GM18867 (cell line): ENCODE measurements at regions not wholly inside any gene's neighbourhood (a gene's known extent, or its start where the extent isn't known, plus 50 kb on each side); places are given as distances from the start of the nearest gene placed in this dataset.
A peak's percentile ranks its signal among the peaks of the same experiment; 100 is the strongest.
"Not testable (repeated sequence)": the region's sequence is repeated elsewhere in the genome, so short reads cannot be mapped to it uniquely, and the experiment has no call there.

Source experiments
- ATAC-seq: cut with Tn5 transposase; IDR thresholded peaks from one replicate; pipeline ENCODE4 v1.9.1; 2021; ENCODE audit warnings: mild to moderate bottlenecking, moderate library complexity; ENCODE audit not compliant: unreplicated experiment

- no peak for ATAC-seq
These were observed 167.8 kb downstream of the PMAIP1 start for GRCh38 chr18:60067426-60068210.

GRCh38 chr18:60066219-60066975 lies 166.6 kb downstream of the PMAIP1 start:
- no peak for ATAC-seq

GRCh38 chr18:60064271-60064670 lies 164.5 kb downstream of the PMAIP1 start:
- ATAC-seq, result no peak

- not testable (repeated sequence) for ATAC-seq
These were observed 163.0 kb downstream of the PMAIP1 start for GRCh38 chr18:60062831-60063230.

- ATAC-seq, result no peak
These were observed 162.6 kb downstream of the PMAIP1 start for GRCh38 chr18:60062396-60062795.

- no peak for ATAC-seq
These were observed 160.8 kb downstream of the PMAIP1 start for GRCh38 chr18:60060578-60060977.

GRCh38 chr18:60060026-60060425 lies 160.2 kb downstream of the PMAIP1 start:
- no peak for ATAC-seq

GRCh38 chr18:60059216-60059615 lies 159.4 kb downstream of the PMAIP1 start:
- no peak for ATAC-seq

GRCh38 chr18:60053747-60054304 lies 154.0 kb downstream of the PMAIP1 start:
- peak; percentile 66 for ATAC-seq

GRCh38 chr18:60050821-60051220 lies 151.0 kb downstream of the PMAIP1 start:
- ATAC-seq, result peak; percentile 39

- ATAC-seq, result no peak
These were observed 149.4 kb downstream of the PMAIP1 start for GRCh38 chr18:60049172-60049571.

GRCh38 chr18:60047556-60047955 lies 147.8 kb downstream of the PMAIP1 start:
- no peak for ATAC-seq

- ATAC-seq, result no peak
These were observed 144.7 kb downstream of the PMAIP1 start for GRCh38 chr18:60044290-60045006.

GRCh38 chr18:60040971-60041370 lies 141.2 kb downstream of the PMAIP1 start:
- ATAC-seq, result no peak

GRCh38 chr18:60038731-60039130 lies 138.9 kb downstream of the PMAIP1 start:
- no peak for ATAC-seq

GRCh38 chr18:60027397-60027796 lies 127.6 kb downstream of the PMAIP1 start:
- ATAC-seq, result no peak

- no peak for ATAC-seq
These were observed 125.1 kb downstream of the PMAIP1 start for GRCh38 chr18:60024857-60025256.

GRCh38 chr18:60024345-60024744 lies 124.5 kb downstream of the PMAIP1 start:
- no peak for ATAC-seq

- peak; percentile 82 for ATAC-seq
These were observed 123.0 kb downstream of the PMAIP1 start for GRCh38 chr18:60022671-60023276.

- no peak for ATAC-seq
These were observed 121.8 kb downstream of the PMAIP1 start for GRCh38 chr18:60021556-60021955.
